GM12878 (cell line): ENCODE measurements at regions not wholly inside any gene's neighbourhood (a gene's known extent, or its start where the extent isn't known, plus 50 kb on each side); places are given as distances from the start of the nearest gene placed in this dataset.

ENCODE experiments used
- BMI1 ChIP-seq: fragments of 450-650 bp; IDR thresholded peaks from 2 replicates; pipeline ENCODE4 v1.6.1; 2016; ENCODE audit warnings: mild to moderate bottlenecking, moderate library complexity, borderline replicate concordance
- CBX5 ChIP-seq: sonication (generic); IDR thresholded peaks from 2 replicates; pipeline ENCODE4 v1.6.1; 2016; ENCODE audit warnings: low read depth, moderate library complexity, mild to moderate bottlenecking, inconsistent platforms
- CEBPB ChIP-seq, 2 experiments: fragments of 150-350 bp in 1 of 2; IDR thresholded peaks; 2 replicates each; pipeline ENCODE4 v1.6.1; 2012 to 2014; ENCODE audit warnings: low read depth in 2 of 2, low read length in 2 of 2, borderline replicate concordance in 1 of 2, inconsistent platforms in 1 of 2
- CHD2 ChIP-seq: IDR thresholded peaks from 2 replicates; pipeline ENCODE4 v1.6.1; 2011; ENCODE audit warnings: low read depth, low read length, improper control_type of control experiment, borderline replicate concordance
- EZH2 ChIP-seq: IDR thresholded peaks from 2 replicates; pipeline ENCODE4 v1.6.1; 2012; ENCODE audit warnings: low read depth, mild to moderate bottlenecking, control low read depth, inconsistent platforms, low read length, borderline replicate concordance; ENCODE audit not compliant: control insufficient read depth
- JUNB ChIP-seq: IDR thresholded peaks from 2 replicates; pipeline ENCODE4 v1.6.1; 2016; ENCODE audit warnings: antibody characterized with exemption, mild to moderate bottlenecking
- LARP7 ChIP-seq: fragments of 450-650 bp; IDR thresholded peaks from 2 replicates; pipeline ENCODE4 v1.6.1; 2017; ENCODE audit warnings: mild to moderate bottlenecking
- POLR2A ChIP-seq: IDR thresholded peaks from 2 replicates; pipeline ENCODE4 v1.6.1; 2011; ENCODE audit warnings: low read depth, mild to moderate bottlenecking, low read length
- SUPT20H ChIP-seq: IDR thresholded peaks from 2 replicates; pipeline ENCODE4 v1.6.1; 2011; ENCODE audit warnings: low read depth, mild to moderate bottlenecking, low read length, moderate library complexity, borderline replicate concordance; ENCODE audit not compliant: control insufficient read depth
- ZNF274 ChIP-seq: IDR thresholded peaks from one replicate; pipeline ENCODE4 v1.8.0; 2011; ENCODE audit not compliant: insufficient read length, insufficient read depth
- TF ChIP-seq, protein P1 (sequence below), 3 experiments: IDR thresholded peaks in 2 of 3; conservative IDR thresholded peaks in 1 of 3; 2 replicates each; pipeline ENCODE4 v1.5.1; 2011; ENCODE audit warnings: low read depth in 3 of 3, low read length in 3 of 3, mild to moderate bottlenecking in 3 of 3, control low read depth in 2 of 3, moderate library complexity in 2 of 3, inconsistent platforms in 1 of 3, mixed read lengths in 1 of 3; ENCODE audit not compliant: control insufficient read depth in 2 of 3, insufficient read depth in 1 of 3; ENCODE audit errors: extremely low read depth in 1 of 3
- TF ChIP-seq, protein P2 (sequence below): fragments of 450-650 bp; IDR thresholded peaks from 2 replicates; pipeline ENCODE4 v1.6.1; 2014; ENCODE audit warnings: mild to moderate bottlenecking

DNA sequence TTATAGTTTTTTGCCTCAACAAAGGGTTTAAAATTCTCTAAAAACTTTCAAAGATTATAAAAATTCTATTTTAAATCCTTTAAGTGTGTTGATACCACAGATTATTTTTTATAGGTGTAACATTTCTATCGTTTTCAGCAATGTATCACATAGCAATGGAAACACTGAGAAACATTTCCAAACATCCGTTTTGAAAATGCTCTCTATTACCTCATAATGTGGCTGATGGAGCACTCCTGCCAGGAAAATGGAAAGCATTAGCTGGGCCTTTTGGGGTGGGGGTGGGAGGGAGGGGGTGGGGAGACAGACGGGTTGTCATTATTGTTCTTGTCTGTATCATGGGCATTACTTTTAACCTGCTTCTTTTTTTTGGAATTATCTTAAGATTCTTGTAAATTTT lies 516.5 kb downstream of the ACTL7B start:
- TF ChIP-seq EZH2 (no peak), SUPT20H (no peak), POLR2A (no peak), CEBPB (IDR thresholded peaks at IDR 0.05; ENCODE audit: borderline replicate concordance in 1 of 2, low read depth in 2 of 2, low read length in 2 of 2) (no peak), ZNF274 (no peak), CBX5 (no peak), JUNB (no peak), BMI1 (no peak), LARP7 (no peak), CHD2 (no peak)
- TF ChIP-seq, protein P1, sequence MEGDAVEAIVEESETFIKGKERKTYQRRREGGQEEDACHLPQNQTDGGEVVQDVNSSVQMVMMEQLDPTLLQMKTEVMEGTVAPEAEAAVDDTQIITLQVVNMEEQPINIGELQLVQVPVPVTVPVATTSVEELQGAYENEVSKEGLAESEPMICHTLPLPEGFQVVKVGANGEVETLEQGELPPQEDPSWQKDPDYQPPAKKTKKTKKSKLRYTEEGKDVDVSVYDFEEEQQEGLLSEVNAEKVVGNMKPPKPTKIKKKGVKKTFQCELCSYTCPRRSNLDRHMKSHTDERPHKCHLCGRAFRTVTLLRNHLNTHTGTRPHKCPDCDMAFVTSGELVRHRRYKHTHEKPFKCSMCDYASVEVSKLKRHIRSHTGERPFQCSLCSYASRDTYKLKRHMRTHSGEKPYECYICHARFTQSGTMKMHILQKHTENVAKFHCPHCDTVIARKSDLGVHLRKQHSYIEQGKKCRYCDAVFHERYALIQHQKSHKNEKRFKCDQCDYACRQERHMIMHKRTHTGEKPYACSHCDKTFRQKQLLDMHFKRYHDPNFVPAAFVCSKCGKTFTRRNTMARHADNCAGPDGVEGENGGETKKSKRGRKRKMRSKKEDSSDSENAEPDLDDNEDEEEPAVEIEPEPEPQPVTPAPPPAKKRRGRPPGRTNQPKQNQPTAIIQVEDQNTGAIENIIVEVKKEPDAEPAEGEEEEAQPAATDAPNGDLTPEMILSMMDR (IDR thresholded peaks at IDR 0.05 in 2 of 3, conservative IDR thresholded peaks at IDR 0.05 in 1 of 3; ENCODE audit: control insufficient read depth in 2 of 3, extremely low read depth in 1 of 3, insufficient read depth in 1 of 3, low read depth in 3 of 3, low read length in 3 of 3), result no peak
- TF ChIP-seq, protein P2, sequence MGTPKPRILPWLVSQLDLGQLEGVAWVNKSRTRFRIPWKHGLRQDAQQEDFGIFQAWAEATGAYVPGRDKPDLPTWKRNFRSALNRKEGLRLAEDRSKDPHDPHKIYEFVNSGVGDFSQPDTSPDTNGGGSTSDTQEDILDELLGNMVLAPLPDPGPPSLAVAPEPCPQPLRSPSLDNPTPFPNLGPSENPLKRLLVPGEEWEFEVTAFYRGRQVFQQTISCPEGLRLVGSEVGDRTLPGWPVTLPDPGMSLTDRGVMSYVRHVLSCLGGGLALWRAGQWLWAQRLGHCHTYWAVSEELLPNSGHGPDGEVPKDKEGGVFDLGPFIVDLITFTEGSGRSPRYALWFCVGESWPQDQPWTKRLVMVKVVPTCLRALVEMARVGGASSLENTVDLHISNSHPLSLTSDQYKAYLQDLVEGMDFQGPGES, result no peak
